ENCODE measurements at regions not wholly inside any gene's neighbourhood (a gene's known extent, or its start where the extent isn't known, plus 50 kb on each side); places are given as distances from the start of the nearest gene placed in this dataset.

DNA sequence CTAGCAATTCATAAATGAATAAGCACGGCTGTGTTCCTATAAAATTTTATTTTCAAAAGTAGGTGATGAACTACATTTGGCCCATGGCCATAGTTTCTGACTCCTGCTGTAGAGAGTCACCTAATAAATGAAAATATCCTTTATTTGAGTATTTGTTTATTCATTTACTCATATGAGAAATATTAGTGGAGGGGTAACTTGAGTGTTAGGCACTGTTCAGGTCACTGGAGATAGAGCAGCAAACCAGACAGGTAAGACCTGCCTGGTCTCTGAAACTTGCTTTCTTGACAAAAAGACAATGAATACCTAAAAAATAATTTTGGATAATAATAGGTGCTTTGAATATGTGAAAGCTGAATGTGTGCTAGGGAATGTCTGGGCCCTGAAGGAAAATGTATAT lies 68.8 kb downstream of the YIPF5 start:
- POLR2A ChIA-PET: no interaction called here
- H3K36me3 ChIP-seq (ENCODE audit: control insufficient read depth in 2 of 2, insufficient read depth in 1 of 2, low read length in 2 of 2): no peaks in the 10 kb centered on the region
- no peak overlapping the region for H3K4me3 ChIP-seq (ENCODE audit: low read depth, low read length)
- H3K27ac ChIP-seq (ENCODE audit: extremely low read depth, low read depth, low read length): no peak overlapping the region
- CTCF ChIA-PET: interaction anchor here (1.4 kb wide), 1 partner anchor 12 kb away, joined by 3 read pairs; no protein-coding TSS in a partner anchor
- no peaks in the 10 kb centered on the region for H3K4me1 ChIP-seq (ENCODE audit: control insufficient read depth, insufficient read depth, low read length)
- H3K9me3 ChIP-seq (ENCODE audit: control insufficient read depth, insufficient read depth, low read depth, low read length): no peaks in the 10 kb centered on the region
- TF ChIP-seq, protein P1, sequence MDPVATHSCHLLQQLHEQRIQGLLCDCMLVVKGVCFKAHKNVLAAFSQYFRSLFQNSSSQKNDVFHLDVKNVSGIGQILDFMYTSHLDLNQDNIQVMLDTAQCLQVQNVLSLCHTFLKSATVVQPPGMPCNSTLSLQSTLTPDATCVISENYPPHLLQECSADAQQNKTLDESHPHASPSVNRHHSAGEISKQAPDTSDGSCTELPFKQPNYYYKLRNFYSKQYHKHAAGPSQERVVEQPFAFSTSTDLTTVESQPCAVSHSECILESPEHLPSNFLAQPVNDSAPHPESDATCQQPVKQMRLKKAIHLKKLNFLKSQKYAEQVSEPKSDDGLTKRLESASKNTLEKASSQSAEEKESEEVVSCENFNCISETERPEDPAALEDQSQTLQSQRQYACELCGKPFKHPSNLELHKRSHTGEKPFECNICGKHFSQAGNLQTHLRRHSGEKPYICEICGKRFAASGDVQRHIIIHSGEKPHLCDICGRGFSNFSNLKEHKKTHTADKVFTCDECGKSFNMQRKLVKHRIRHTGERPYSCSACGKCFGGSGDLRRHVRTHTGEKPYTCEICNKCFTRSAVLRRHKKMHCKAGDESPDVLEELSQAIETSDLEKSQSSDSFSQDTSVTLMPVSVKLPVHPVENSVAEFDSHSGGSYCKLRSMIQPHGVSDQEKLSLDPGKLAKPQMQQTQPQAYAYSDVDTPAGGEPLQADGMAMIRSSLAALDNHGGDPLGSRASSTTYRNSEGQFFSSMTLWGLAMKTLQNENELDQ (tag by site-specific recombination; IDR thresholded peaks at IDR 0.05; ENCODE audit: low read depth): no peak
- no peak for TF ChIP-seq ZBTB10 (tag by site-specific recombination; IDR thresholded peaks at IDR 0.05)
- no peak for TF ChIP-seq ZNF621 (tag by site-specific recombination; IDR thresholded peaks at IDR 0.05)
- no peak for TF ChIP-seq ZNF664 (tag by site-specific recombination; IDR thresholded peaks at IDR 0.05)
- TF ChIP-seq, protein P2, sequence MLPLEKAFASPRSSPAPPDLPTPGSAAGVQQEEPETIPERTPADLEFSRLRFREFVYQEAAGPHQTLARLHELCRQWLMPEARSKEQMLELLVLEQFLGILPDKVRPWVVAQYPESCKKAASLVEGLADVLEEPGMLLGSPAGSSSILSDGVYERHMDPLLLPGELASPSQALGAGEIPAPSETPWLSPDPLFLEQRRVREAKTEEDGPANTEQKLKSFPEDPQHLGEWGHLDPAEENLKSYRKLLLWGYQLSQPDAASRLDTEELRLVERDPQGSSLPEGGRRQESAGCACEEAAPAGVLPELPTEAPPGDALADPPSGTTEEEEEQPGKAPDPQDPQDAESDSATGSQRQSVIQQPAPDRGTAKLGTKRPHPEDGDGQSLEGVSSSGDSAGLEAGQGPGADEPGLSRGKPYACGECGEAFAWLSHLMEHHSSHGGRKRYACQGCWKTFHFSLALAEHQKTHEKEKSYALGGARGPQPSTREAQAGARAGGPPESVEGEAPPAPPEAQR (tag by site-specific recombination; IDR thresholded peaks at IDR 0.05): no peak
- TF ChIP-seq ZNF311 (tag by site-specific recombination; IDR thresholded peaks at IDR 0.05; ENCODE audit: borderline replicate concordance): no peak
- no peak for TF ChIP-seq ZFP37 (tag by site-specific recombination; IDR thresholded peaks at IDR 0.05)
- TF ChIP-seq ZNF112 (tag by site-specific recombination; IDR thresholded peaks at IDR 0.05): no peak

- H3K27ac ChIP-seq (ENCODE audit: extremely low read depth, low read depth, low read length): no peak overlapping the region
- H3K36me3 ChIP-seq (ENCODE audit: control insufficient read depth in 2 of 2, insufficient read depth in 1 of 2, low read length in 2 of 2): no peaks in the 10 kb centered on the region
- POLR2A ChIA-PET: no interaction called here
- CTCF ChIA-PET: no interaction called here
- H3K9me3 ChIP-seq (ENCODE audit: control insufficient read depth, insufficient read depth, low read depth, low read length): no peaks in the 10 kb centered on the region
- no peak for TF ChIP-seq ZNF211 (tag by site-specific recombination; IDR thresholded peaks at IDR 0.05; ENCODE audit: low read depth)
- TF ChIP-seq ZBTB10 (tag by site-specific recombination; IDR thresholded peaks at IDR 0.05): no peak
- no peak overlapping the region for H3K4me3 ChIP-seq (ENCODE audit: low read depth, low read length)
- H3K4me1 ChIP-seq (ENCODE audit: control insufficient read depth, insufficient read depth, low read length): no peaks in the 10 kb centered on the region
Measured at GRCh38 chr5:144102361-144102760, 68.1 kb downstream of the YIPF5 start.

DNA sequence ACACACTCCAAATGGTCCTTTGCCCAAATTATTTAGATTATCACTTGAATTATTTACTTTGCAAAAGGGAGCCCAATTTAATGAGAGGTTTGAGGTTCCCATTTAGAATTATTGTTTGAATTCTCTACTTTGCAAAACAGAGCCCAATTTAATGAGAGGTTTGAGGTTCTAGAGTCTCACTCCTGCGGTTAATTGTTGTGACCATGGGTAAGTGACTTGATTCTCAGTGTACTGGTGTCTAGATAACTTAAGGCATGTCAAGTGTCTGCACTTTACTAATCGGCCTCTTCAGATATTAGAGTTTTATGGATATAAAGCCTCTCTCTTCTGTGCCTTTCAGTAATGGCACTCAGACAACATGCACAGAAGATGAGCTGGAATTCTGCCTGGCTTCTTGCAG lies 67.5 kb downstream of the YIPF5 start:
- CTCF ChIA-PET: no interaction called here

More for the DNA sequence above, 67.5 kb downstream of the YIPF5 start:
- no peak overlapping the region for H3K4me3 ChIP-seq (ENCODE audit: low read depth, low read length)
- no peak overlapping the region for H3K27ac ChIP-seq (ENCODE audit: extremely low read depth, low read depth, low read length)
- H3K9me3 ChIP-seq (ENCODE audit: control insufficient read depth, insufficient read depth, low read depth, low read length): no peaks in the 10 kb centered on the region
- H3K4me1 ChIP-seq (ENCODE audit: control insufficient read depth, insufficient read depth, low read length): no peaks in the 10 kb centered on the region
- TF ChIP-seq ZNF335 (tag by site-specific recombination; conservative IDR thresholded peaks at IDR 0.05) (no peak), ZSCAN16 (tag by site-specific recombination; IDR thresholded peaks at IDR 0.05) (no peak), ATF2 (tag by site-specific recombination; IDR thresholded peaks at IDR 0.05; ENCODE audit: low read depth) (no peak), ZNF521 (tag by site-specific recombination; IDR thresholded peaks at IDR 0.05) (no peak), ZNF654 (tag by site-specific recombination; IDR thresholded peaks at IDR 0.05; ENCODE audit: low read depth) (no peak), ZNF112 (tag by site-specific recombination; IDR thresholded peaks at IDR 0.05) (no peak), ZNF138 (tag by site-specific recombination; IDR thresholded peaks at IDR 0.05; ENCODE audit: borderline replicate concordance) (no peak)
- POLR2A ChIA-PET: no interaction called here
- H3K36me3 ChIP-seq (ENCODE audit: control insufficient read depth in 2 of 2, insufficient read depth in 1 of 2, low read length in 2 of 2): no peaks in the 10 kb centered on the region
